ENCODE measurements at regions not wholly inside any gene's neighbourhood (a gene's known extent, or its start where the extent isn't known, plus 50 kb on each side); places are given as distances from the start of the nearest gene placed in this dataset.
"Not testable (repeated sequence)": the region's sequence is repeated elsewhere in the genome, so short reads cannot be mapped to it uniquely, and the experiment has no call there.

DNA sequence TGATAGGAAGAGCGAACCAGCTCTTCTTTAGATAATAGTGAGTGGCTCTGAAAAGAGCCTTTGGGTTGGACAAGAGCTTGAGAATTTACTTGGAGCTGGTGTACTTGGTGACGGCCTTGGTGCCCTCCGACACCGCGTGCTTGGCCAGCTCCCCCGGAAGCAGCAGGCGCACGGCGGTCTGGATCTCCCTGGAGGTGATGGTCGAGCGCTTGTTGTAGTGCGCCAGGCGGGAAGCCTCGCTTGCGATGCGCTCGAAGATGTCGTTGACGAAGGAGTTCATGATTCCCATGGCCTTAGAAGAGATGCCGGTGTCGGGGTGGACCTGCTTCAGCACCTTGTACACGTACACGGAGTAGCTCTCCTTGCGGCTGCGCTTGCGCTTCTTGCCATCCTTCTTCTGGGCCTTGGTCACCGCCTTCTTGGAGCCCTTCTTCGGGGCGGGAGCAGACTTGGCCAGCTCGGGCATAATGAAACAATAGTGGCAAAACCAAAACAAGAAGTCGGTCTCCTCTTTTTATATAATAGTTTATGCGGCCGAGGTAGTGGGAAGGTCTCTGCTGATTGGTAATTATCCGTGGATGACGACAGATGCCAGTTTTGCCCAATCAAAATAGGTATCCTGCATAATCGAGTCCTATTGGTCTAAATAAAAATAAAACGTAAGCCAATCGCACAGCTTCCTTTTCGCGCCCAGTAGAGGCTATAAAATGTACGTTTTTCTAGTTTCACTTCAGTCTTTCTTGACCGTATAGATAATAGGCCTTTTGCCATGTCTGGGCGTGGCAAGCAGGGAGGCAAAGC, 104.6 kb downstream of the OR2B2 start (continued):
- TF ChIP-seq, protein P1, sequence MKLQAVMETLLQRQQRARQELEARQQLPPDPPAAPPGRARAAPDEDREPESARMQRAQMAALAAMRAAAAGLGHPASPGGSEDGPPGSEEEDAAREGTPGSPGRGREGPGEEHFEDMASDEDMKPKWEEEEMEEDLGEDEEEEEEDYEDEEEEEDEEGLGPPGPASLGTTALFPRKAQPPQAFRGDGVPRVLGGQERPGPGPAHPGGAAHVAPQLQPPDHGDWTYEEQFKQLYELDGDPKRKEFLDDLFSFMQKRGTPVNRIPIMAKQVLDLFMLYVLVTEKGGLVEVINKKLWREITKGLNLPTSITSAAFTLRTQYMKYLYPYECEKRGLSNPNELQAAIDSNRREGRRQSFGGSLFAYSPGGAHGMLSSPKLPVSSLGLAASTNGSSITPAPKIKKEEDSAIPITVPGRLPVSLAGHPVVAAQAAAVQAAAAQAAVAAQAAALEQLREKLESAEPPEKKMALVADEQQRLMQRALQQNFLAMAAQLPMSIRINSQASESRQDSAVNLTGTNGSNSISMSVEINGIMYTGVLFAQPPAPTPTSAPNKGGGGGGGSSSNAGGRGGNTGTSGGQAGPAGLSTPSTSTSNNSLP (IDR thresholded peaks at IDR 0.05; ENCODE audit: low read depth, low read length) = peak; percentile 84
- TF ChIP-seq HOXA3 (CRISPR knock-in tag; IDR thresholded peaks at IDR 0.05) (peak; percentile 34), ZNF781 (CRISPR knock-in tag; IDR thresholded peaks at IDR 0.05; ENCODE audit: borderline replicate concordance, not compliant biosample characterization) (peak; percentile 8), CEBPB (IDR thresholded peaks at IDR 0.05; ENCODE audit: borderline replicate concordance, low read depth, low read length) (peak; percentile 50; the same call in 1 of the 2 replicates), KMT2B (CRISPR knock-in tag; IDR thresholded peaks at IDR 0.05) (peak; percentile 20; the same call in 1 of the 2 replicates), MEIS2 (CRISPR knock-in tag; IDR thresholded peaks at IDR 0.05) (0 out of 2 replicates have a peak, but pooled peaks have one; percentile 47)
- TF ChIP-seq, protein P2, sequence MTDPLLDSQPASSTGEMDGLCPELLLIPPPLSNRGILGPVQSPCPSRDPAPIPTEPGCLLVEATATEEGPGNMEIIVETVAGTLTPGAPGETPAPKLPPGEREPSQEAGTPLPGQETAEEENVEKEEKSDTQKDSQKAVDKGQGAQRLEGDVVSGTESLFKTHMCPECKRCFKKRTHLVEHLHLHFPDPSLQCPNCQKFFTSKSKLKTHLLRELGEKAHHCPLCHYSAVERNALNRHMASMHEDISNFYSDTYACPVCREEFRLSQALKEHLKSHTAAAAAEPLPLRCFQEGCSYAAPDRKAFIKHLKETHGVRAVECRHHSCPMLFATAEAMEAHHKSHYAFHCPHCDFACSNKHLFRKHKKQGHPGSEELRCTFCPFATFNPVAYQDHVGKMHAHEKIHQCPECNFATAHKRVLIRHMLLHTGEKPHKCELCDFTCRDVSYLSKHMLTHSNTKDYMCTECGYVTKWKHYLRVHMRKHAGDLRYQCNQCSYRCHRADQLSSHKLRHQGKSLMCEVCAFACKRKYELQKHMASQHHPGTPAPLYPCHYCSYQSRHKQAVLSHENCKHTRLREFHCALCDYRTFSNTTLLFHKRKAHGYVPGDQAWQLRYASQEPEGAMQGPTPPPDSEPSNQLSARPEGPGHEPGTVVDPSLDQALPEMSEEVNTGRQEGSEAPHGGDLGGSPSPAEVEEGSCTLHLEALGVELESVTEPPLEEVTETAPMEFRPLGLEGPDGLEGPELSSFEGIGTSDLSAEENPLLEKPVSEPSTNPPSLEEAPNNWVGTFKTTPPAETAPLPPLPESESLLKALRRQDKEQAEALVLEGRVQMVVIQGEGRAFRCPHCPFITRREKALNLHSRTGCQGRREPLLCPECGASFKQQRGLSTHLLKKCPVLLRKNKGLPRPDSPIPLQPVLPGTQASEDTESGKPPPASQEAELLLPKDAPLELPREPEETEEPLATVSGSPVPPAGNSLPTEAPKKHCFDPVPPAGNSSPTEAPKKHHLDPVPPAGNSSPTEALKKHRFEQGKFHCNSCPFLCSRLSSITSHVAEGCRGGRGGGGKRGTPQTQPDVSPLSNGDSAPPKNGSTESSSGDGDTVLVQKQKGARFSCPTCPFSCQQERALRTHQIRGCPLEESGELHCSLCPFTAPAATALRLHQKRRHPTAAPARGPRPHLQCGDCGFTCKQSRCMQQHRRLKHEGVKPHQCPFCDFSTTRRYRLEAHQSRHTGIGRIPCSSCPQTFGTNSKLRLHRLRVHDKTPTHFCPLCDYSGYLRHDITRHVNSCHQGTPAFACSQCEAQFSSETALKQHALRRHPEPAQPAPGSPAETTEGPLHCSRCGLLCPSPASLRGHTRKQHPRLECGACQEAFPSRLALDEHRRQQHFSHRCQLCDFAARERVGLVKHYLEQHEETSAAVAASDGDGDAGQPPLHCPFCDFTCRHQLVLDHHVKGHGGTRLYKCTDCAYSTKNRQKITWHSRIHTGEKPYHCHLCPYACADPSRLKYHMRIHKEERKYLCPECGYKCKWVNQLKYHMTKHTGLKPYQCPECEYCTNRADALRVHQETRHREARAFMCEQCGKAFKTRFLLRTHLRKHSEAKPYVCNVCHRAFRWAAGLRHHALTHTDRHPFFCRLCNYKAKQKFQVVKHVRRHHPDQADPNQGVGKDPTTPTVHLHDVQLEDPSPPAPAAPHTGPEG (CRISPR knock-in tag; IDR thresholded peaks at IDR 0.05) = peak; percentile 15; the same call in 1 of the 2 replicates
- TF ChIP-seq, protein P3, sequence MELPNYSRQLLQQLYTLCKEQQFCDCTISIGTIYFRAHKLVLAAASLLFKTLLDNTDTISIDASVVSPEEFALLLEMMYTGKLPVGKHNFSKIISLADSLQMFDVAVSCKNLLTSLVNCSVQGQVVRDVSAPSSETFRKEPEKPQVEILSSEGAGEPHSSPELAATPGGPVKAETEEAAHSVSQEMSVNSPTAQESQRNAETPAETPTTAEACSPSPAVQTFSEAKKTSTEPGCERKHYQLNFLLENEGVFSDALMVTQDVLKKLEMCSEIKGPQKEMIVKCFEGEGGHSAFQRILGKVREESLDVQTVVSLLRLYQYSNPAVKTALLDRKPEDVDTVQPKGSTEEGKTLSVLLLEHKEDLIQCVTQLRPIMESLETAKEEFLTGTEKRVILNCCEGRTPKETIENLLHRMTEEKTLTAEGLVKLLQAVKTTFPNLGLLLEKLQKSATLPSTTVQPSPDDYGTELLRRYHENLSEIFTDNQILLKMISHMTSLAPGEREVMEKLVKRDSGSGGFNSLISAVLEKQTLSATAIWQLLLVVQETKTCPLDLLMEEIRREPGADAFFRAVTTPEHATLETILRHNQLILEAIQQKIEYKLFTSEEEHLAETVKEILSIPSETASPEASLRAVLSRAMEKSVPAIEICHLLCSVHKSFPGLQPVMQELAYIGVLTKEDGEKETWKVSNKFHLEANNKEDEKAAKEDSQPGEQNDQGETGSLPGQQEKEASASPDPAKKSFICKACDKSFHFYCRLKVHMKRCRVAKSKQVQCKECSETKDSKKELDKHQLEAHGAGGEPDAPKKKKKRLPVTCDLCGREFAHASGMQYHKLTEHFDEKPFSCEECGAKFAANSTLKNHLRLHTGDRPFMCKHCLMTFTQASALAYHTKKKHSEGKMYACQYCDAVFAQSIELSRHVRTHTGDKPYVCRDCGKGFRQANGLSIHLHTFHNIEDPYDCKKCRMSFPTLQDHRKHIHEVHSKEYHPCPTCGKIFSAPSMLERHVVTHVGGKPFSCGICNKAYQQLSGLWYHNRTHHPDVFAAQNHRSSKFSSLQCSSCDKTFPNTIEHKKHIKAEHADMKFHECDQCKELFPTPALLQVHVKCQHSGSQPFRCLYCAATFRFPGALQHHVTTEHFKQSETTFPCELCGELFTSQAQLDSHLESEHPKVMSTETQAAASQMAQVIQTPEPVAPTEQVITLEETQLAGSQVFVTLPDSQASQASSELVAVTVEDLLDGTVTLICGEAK (IDR thresholded peaks at IDR 0.05) = not testable (repeated sequence)
- TF ChIP-seq, protein P3 (CRISPR knock-in tag; IDR thresholded peaks at IDR 0.05) = peak; percentile 67; the same call in 1 of the 2 replicates
- TF ChIP-seq, protein P4, sequence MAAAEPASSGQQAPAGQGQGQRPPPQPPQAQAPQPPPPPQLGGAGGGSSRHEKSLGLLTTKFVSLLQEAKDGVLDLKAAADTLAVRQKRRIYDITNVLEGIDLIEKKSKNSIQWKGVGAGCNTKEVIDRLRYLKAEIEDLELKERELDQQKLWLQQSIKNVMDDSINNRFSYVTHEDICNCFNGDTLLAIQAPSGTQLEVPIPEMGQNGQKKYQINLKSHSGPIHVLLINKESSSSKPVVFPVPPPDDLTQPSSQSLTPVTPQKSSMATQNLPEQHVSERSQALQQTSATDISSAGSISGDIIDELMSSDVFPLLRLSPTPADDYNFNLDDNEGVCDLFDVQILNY (CRISPR knock-in tag; conservative IDR thresholded peaks at IDR 0.05) = peak; percentile 89

All from HepG2 (cell line).